HG02885 (cell line): ENCODE measurements at regions not wholly inside any gene's neighbourhood (a gene's known extent, or its start where the extent isn't known, plus 50 kb on each side); places are given as distances from the start of the nearest gene placed in this dataset.

ENCODE experiments used
- ATAC-seq: cut with Tn5 transposase; IDR thresholded peaks from one replicate; pipeline ENCODE4 v1.9.1; 2021; ENCODE audit warnings: mild to moderate bottlenecking; ENCODE audit not compliant: unreplicated experiment, poor library complexity

DNA sequence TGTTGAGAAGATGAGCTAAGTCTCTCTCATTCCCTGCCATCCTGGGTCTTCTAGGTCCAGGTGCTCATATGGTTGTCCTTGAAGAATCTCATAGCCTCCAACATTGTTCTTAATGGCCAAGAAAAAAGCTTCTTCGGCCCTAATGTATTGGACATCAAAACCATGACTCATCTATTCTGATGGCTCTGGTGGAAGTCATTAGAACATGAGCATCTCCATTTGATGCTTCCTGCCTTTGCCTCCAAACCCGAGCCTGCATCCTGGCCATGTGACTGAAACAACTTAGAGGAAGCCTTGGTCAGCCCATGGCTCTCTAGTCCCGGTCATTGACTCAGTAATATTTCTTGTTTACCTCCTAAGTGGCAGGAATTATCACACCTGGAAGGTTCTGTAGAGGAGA is 264.1 kb upstream of the FZD8 start:
- no peak for ATAC-seq

DNA sequence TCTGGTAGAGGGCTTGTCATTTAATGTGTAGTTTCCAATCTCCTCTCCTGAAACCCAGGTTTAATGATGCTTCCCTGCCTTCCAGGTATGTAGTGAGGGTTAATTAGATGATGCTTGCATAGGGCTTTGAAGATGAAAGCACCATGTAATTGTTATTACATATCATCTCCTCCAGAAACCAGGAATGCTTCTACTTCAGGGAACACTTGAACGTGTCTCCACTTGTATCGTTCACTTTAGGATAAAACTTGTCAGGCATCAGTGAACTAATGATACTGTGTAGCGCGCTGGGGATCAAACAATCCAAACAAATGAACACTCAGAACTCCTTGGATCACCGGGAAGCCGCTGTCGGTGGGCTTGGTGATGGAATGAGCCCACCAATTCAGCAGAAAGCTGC is 260.9 kb upstream of the FZD8 start:
- ATAC-seq = no peak

DNA sequence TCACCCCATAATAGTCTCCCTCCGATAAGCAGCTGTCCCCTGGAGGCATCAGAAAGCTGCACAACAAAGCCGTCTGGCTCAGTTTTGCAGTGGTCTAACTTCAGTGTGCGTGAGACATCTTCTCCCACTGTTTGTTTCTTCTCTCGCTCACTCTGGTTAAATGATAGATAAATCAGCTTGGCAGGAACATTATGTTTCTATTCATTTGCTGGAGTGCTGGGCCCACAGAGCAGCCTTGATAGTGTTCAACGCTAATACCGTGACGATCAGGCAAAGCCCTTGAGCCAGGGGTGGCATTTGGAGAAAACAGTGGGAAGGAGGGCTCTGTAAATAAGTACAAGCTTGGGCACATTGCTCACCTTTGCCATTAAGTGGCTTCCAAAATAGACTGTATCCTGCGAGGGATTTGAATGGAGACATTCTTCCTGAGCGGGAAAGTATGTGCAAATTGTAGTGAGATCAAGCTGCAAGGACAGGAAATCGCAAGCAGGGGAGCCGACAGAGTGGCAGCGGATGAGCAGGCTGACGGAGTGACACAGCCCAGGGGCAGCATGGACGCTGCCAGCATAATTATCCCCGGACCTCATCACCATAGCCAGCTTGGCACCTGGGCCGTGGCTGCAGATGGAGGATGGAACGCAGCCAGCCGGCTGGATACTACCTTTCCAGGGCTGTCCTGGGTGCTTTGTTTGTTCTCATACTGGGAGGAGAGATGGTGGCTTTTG is 256.8 kb upstream of the FZD8 start:
- no peak for ATAC-seq

DNA sequence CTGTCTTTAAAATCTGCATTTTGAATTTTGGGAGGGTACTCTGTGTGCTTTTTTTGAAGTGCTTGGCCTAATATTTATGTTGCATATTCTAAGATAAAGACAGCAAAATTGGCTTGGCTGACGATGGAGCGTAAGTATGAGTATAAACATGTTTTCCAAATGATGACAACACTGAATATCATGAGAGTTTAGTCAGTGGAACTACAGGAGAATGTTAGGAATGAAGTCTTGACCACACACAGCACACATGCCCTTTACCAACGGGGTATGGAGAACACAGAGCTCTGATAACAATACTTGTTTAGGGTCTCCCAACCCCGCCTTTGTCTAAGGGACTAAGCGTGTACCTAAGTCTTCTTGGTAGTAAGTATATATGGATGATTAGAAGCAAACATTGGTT is 253.9 kb upstream of the FZD8 start:
- no peak for ATAC-seq

DNA sequence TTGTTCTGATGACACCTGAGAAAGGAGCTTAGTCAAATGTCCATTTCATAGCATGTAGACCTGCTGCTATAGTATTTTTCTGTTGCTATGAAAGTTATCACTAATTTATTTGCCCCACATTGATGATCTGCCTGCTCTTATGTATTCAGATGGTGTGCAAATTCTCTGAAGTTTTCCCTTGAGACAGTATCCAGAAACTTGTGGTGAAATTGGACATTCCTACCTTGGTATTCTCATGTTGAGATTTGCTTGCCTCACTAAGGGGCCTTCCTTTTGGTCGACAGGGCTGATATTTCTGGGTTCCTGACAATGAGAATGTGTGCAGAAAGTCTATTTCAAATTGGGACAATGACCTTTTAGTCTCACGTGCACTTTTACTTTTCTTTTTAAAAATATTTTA is 253.2 kb upstream of the FZD8 start:
- no peak for ATAC-seq

DNA sequence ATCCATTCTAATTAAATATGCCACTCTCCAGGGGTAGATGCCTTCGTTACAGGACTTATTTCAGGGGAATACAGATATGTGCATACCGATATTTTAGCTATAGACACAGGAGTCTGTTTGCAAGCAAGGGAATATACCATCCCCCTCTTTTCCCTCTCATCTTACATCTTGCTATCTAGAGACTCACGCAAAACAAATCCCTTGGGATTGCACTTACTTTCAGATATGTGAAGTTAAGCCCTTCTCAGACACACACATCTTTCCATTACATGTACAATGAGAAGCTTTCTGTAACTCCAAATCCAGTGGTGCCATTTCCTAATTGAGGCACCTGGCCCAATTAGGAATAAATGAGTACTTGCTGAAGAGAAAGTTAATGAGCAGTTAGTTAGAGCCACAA is 250.4 kb upstream of the FZD8 start:
- ATAC-seq = no peak

DNA sequence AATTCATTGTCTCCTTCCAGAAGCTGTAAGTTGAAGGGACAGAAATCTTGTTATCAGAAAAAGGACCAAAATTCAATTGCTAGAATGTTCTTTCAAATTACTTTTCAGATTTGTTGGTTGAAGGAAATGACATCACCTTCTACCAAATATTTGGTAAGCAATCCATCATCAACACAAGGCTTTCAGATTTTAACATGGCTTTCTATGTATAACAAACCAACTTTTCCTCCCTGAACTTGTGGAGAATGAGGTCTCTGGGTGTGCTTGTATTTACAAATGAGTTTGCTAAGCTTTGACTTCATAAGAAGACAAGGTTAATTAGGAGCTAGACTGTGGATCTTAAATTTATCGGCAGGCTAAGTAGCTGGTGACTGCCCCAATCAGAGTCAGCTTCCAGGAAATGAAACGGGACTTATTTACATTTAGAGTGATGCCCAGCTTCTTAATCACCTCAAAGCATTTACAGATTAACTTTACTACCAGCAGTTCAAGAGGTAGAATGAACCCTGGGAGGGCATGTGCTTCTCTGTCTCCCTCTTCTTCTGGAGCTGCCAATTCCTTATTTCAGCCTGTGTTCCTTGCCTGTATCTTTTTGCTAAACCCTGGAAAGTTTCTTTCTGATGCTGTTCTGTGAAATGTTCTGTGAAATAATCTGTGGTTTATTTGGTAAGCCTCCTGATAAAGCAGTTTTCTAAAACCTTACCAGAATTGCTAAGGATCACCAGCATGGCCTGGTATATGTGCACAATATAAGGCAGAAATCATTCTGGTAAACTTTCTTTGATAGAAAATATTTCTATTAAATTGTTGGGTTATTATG is 248.8 kb upstream of the FZD8 start:
- ATAC-seq = no peak

DNA sequence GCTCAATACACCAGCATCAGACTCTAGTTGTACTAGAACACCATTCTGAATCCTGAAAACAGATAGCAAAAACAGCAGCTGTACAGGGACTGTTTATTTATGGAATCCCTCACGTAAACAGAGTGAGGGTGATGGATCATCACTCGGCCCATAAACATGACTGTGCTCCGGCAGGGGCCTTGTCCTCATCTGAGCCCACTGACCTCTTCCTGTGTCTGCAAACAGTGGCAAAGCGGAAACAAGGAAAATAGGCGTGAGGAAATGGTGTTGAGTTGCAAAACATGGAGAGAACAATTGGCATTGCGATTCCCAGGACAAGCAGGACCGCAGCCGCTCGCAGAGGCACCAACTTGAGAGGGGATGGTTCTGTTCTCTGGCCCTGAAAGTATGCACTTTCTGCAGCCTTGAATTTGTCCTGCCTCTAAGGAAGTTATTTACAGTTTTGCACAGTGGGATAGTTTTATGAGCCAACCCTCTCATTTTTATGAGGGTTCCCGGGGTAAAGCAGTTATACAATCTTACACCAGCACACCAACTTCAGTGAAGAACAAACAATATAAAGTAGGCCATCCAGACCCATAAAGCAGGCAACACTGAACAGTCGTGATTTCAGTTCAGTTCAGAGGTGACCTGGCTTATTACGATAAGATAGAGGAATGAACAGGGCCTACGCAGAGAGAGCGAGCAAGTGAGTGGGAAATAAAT is 248.0 kb upstream of the FZD8 start:
- ATAC-seq = no peak

DNA sequence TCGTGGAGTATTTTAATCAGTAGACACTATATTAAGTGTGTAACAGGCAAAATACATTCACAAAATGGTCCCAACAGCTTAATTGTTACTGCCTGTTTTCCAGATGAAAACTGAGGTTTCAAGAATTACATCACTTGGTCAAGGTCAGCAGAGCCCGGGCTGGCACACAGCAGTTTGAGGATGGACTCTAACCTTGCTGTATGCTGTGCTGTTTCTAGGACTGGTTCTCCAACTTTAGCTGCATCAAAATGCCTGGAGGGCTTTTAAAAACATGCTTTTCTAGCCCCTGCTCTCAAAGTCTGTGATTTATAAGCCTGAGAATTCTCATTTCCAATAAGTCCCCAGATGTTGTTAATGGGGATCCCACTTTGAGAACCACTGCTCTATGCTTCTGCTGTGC is 247.1 kb upstream of the FZD8 start:
- no peak for ATAC-seq

DNA sequence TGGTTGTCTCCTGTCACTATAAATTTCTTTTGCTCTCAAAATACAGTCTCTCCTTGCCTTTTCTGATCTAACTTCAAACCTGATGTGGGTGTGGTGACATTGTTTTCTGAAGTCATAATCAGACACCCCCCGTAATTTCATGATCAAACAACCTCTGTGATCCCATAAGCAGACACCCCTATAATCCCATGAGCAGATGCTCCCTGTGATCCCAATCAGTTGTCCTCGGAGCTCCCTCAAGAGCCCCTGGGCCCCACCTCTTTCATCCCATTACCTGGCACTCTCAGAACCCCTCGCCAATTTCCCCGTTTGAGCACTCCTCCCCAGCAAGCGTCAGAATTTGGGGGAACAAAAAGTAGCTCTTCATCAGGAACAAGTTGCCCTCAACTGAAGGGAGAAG is 246.3 kb upstream of the FZD8 start:
- ATAC-seq = no peak

DNA sequence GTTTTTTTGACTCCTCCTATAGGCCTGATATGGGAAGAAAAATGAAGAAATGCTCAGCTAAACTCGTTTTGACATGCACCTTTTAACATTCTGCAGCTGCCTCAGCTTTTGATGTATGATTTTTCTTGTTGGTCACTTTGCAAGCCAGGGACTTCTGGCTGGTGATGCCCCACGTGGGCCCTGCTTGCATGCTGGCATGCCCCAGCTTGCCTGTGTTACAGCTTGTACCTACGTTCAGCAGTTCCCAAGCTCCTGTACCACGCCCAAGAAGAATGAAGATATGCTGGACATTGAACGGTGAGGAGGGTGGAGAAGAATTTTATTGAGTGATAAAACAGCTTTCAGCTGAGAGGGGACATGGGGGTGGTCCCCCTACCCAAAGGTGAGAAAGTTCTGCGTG is 245.6 kb upstream of the FZD8 start:
- ATAC-seq = no peak

DNA sequence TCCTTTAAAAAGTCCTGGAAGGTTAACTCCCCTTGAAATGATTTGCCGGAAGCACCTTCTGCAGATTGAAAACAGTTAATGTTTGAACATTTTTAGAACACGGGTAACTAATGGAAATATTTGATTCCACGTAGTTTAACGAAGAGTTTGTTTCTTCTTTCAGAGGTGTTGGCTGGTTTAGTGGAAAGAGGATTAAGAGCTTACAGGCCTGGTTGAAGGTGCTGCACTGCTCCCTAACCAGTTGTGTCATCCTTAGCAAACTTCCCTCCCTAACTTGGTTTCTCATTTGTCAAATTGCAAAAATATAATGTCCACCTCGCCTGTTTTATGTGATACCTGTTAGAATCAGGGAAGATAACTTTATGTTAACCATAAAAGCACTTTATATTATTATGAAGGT is 243.0 kb upstream of the FZD8 start:
- ATAC-seq = no peak

DNA sequence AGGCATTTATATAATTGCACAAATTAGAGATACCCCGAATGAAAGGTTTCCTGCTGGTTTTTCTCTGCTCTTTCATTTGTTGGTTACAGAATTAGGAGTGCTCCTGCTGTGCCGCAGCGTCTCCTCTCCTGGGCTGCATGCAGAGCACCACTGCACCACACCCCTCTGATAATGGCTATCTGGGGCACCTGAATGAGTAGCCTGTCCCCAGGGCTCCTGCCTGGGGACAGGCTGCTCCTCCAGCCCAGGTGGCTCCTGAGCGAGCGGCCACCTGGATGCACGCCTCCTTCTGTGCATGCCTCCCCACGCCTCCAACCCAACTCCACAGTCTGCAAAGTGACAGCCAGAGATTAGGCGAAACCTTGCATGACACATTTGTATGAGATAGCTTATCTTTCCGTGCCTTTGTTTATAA is 242.6 kb upstream of the FZD8 start:
- ATAC-seq = no peak

DNA sequence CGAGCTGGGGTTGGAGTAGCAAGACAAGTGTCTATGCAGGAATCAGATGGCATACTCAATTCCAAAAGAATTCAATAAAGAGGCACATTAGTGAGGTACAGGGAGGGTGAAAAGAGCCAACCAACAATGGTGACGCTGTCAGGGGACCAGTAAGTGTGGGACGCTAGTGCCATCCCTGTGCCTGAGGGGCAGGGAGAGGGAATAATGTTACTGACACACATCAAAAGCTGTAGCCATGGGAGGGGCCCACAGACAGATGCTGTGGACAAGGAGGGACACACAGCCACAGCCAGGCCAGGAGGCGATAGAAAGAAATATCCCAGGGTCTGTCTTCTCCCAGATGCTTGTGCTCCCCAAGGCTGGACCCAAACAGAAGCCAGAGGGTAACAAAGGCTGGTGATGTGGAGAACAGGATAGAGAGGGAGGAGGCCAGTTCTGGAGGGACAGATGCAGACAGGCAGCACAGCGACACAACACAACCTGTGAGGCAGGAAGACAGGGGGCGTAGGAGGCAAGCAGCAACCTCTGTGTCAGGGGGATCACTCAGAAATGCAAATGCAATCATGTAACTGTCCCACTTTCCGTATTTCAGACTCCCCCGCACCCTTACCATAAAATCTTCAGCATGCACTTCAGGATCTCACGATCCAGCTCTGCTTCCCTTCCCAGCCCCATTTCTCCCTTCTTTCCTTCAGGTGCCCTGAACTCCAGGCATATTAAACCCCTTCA is 240.5 kb upstream of the FZD8 start:
- ATAC-seq = no peak

DNA sequence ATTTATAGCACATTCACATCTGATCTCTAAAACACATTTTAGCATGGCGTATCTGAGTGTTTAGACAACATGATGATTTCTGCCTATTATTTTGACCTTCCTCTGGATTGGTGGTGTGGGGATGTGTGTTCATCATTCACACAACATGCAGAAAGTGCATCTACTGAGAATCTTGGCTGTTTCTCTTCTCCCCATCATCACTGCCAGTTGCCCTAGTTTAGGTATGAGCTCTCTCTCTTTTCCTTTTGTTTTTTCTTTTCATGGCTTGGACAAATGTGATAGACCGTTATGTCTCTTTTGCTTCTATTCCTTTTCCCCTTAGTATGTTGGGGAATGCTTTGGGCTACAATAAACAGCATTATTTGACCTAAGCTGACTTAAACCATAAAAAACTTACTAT is 239.2 kb upstream of the FZD8 start:
- ATAC-seq = no peak

DNA sequence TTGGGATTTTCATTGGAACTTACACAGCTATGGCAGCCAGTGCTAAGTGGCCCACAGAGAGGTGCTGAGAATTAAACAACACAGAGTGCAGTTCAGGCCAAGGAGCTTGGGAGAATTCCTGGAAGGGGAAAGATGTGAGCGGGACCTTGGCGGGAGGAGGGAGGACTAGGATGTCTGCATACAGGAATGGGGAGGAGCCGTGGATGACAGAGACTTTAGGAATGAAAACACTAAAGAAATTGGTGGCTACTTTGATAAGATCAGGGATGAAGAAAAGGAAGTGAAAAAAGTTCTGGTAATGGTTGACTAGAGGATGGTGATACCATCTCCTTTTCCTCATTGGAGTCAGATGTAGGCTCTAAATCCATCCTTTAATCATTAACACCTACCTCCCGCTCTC is 234.2 kb upstream of the FZD8 start:
- no peak for ATAC-seq

DNA sequence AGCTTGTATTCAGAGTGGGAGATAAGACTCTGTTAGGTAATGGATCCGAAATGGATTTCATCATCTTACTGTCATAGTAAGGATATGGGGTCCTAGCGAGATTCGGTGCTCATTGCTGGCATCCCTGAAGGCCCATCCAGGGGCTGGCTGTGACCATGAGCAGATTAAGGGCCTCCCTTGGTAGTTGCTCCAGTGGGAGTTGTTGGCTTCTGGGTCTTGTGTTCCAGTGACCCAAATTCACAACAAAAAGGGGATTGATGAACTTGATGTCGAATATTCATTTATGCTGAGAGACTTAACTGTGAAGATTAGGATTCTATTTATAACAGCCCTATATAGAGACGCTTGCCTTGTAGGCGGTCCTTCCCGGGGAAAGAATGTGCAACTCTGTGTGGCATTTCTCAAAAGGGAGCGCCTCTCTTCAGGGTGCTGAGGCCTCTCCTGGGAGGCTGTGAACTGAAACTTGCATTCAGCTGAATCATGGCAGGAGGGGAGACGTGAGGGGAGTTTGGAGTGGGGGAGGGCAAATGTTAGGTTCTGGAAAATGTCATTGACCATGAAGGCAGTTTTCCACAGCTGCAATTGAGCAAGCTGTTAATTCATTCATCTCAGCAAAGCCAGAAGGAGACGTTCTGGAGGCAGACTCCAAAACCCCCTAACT is 233.1 kb upstream of the FZD8 start:
- ATAC-seq = no peak

DNA sequence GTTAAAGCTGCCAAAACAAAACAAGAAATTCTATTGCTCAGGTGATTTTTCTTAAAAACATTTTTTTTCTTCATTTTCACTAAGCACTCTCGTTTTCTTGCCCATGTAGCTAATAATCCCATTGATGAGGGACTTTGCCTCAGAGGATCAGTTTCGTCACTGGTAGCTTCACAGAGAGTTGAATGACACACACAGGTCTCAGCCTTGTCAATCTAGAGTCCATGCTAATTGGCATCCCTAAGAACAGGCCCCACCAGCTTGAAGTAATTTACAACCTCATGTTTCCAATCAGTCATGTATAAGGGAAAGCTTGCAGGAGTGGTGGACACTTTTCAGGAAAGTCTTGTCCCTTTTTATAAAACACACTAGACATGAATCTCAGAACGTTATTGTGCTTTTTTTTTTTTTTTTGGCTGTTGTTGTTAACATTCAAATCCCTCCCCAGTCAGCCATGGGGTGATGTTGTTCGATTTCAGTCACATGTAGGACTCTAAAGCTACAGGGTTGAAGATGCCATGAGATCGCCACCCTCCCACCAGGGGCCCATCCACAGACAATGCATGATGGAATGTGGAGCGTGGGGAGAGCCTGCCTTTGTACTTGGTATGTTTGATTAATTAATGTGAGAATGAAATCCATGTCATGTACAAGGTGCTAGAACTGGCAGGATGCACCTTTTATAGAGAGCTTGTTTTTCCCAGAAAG is 232.4 kb upstream of the FZD8 start:
- ATAC-seq = no peak

DNA sequence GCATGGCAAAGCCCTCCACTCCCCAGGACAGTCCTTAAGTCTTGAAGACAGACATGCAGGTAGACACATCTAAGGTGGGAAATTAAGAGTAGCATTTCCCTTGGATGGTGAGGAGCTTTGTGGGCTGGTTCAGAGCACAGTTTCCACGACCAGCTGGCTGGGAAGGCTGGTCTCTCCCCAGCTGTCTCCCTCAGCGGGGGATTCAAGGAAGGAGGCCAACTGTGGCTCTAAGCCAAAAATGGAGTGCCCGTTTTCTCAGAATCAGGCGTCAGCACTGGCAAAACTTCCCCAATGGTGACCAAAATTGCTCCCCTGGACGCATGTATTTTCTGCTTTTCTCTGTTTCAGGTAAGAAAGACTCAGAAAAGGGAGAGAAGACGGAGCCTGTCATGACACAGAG is 230.6 kb upstream of the FZD8 start:
- ATAC-seq = no peak
